ENCODE measurements at regions not wholly inside any gene's neighbourhood (a gene's known extent, or its start where the extent isn't known, plus 50 kb on each side); places are given as distances from the start of the nearest gene placed in this dataset.

DNA sequence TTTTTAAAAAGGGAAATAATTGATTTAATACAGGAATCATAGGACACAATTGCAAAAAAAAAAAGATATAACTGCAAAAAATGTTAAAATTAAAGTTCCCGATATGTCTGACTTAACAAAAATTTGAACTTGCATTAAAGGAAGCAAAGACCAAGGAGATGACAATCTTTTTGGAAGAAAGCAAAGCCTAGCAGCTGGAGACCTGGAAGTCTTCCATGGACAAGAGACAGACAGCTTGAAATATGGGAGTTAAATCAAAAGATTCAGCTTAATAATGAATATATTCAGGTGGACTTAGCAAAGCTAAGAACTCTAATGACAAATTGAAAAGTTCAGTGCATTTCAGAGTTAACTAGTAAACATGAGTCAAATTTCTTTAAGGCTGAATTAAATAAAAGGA lies 568.7 kb upstream of the RGMB start:
- Histone ChIP-seq H4K5ac (ENCODE audit: insufficient read length, low read depth, low read length) (no peak overlapping the region), H3K79me1 (ENCODE audit: low read depth, low read length) (no peaks in the 10 kb centered on the region), H3K23me2 (ENCODE audit: low read depth, low read length) (no peaks in the 10 kb centered on the region), H2BK15ac (ENCODE audit: low read length) (no peak overlapping the region), H3K4me2 (ENCODE audit: insufficient read depth in 1 of 2, low read depth in 2 of 2, low read length in 2 of 2) (no peak overlapping the region), H3K56ac (replicated peaks; ENCODE audit: insufficient read length, low read depth, low read length) (no peak overlapping the region), H2BK20ac (ENCODE audit: low read length) (no peak overlapping the region), H2AK5ac (ENCODE audit: low read depth, low read length) (no peak overlapping the region), H3K79me2 (ENCODE audit: control insufficient read depth in 1 of 2, insufficient read depth in 2 of 2, low read length in 2 of 2) (no peaks in the 10 kb centered on the region), H3K36me3 (ENCODE audit: control insufficient read depth in 2 of 4, insufficient read depth in 4 of 4, low read length in 3 of 4) (no peaks in the 10 kb centered on the region), H3K27me3 (replicated peaks in 1 of 4; ENCODE audit: control insufficient read depth in 3 of 4, extremely low read depth in 1 of 4, insufficient read depth in 3 of 4, low read length in 3 of 4) (no peaks in the 10 kb centered on the region), H3K14ac (ENCODE audit: insufficient read length) (no peak overlapping the region), H3K18ac (ENCODE audit: extremely low read depth, low read length) (no peak overlapping the region), H3K27ac (ENCODE audit: low read depth, low read length) (no peak overlapping the region), H4K8ac (ENCODE audit: extremely low read depth, insufficient read depth, low read length) (no peak overlapping the region), H4K20me1 (replicated peaks in 1 of 2; ENCODE audit: control insufficient read depth in 1 of 2, insufficient read depth in 2 of 2, low read length in 2 of 2) (no peaks in the 10 kb centered on the region), H3K4me1 (replicated peaks in 1 of 4; ENCODE audit: control insufficient read depth in 3 of 4, insufficient read depth in 4 of 4, low read length in 3 of 4) (no peaks in the 10 kb centered on the region), H3K4ac (replicated peaks; ENCODE audit: insufficient read length, low read depth, low read length) (no peak overlapping the region), H4K91ac (replicated peaks; ENCODE audit: insufficient read length, low read length) (no peak overlapping the region), H3K9ac (replicated peaks in 1 of 4; ENCODE audit: extremely low read depth in 1 of 4, low read depth in 3 of 4, low read length in 3 of 4) (no peak overlapping the region), H3K4me3 (ENCODE audit: extremely low read depth in 1 of 4, insufficient read depth in 2 of 4, low read depth in 3 of 4, low read length in 4 of 4) (no peak overlapping the region), H3K23ac (ENCODE audit: insufficient read length) (no peak overlapping the region), H2AFZ (ENCODE audit: low read length) (no peak overlapping the region), H3K9me3 (ENCODE audit: insufficient read depth in 2 of 2, low read depth in 1 of 2, low read length in 1 of 2) (no peaks in the 10 kb centered on the region), H2BK5ac (ENCODE audit: low read depth, low read length) (no peak overlapping the region), H2BK120ac (replicated peaks; ENCODE audit: low read depth, low read length) (no peak overlapping the region), H2BK12ac (ENCODE audit: low read depth, low read length) (no peak overlapping the region)
- CTCF ChIA-PET (ENCODE audit: partially characterized antibody), result interaction anchor here (1.0 to 1.7 kb wide), 3 partner anchors 165 to 566 kb away, joined by 3 to 4 read pairs (median 3); no protein-coding TSS in a partner anchor
- WGBS, 2 experiments (ENCODE audit: extremely low coverage in 1 of 2, insufficient coverage in 1 of 2, insufficient read length in 1 of 2, insufficient replicate concordance in 2 of 2, low coverage in 1 of 2, low lambda C conversion rate in 2 of 2, missing lambda C conversion rate in 1 of 2), result 100% methylated on average over 1 of the region's 1 CpG; no CpG with 5 or more reads in 1 of the 2 experiments
- FAIRE-seq (no peak), DNase-seq (ENCODE audit: low read depth in 1 of 2, low spot score in 2 of 2) (no peak)
- POLR2A ChIA-PET (ENCODE audit: partially characterized antibody), result no interaction called here
- no peak for TF ChIP-seq TBP (IDR thresholded peaks at IDR 0.05; ENCODE audit: low read depth, low read length)
- TF ChIP-seq BRCA1 (IDR thresholded peaks at IDR 0.05; ENCODE audit: low read depth, low read length), result no peak
- no peak for TF ChIP-seq PHF8 (conservative IDR thresholded peaks at IDR 0.05; ENCODE audit: low read depth, low read length)
- no peak for TF ChIP-seq RBBP5 (IDR thresholded peaks at IDR 0.05; ENCODE audit: borderline replicate concordance, low read depth, low read length)
- TF ChIP-seq TAF1 (IDR thresholded peaks at IDR 0.05; ENCODE audit: low read depth, low read length), result no peak
- TF ChIP-seq HDAC2 (IDR thresholded peaks at IDR 0.05; ENCODE audit: borderline replicate concordance in 1 of 2, low read depth in 2 of 2, low read length in 2 of 2), result no peak
- no peak for TF ChIP-seq GABPA (IDR thresholded peaks at IDR 0.05; ENCODE audit: borderline replicate concordance, insufficient read depth, low read length)
- no peak for TF ChIP-seq EZH2 (IDR thresholded peaks at IDR 0.05; ENCODE audit: low read depth, low read length, severe bottlenecking)
- TF ChIP-seq SIX5 (IDR thresholded peaks at IDR 0.05; ENCODE audit: low read depth, low read length), result no peak
- no peak for TF ChIP-seq EP300 (IDR thresholded peaks at IDR 0.05; ENCODE audit: borderline replicate concordance in 1 of 2, low read depth in 2 of 2, low read length in 2 of 2)
- TF ChIP-seq SRF (IDR thresholded peaks at IDR 0.05; ENCODE audit: low read depth, low read length), result no peak
- TF ChIP-seq KDM4A (IDR thresholded peaks at IDR 0.05; ENCODE audit: low read depth, low read length, severe bottlenecking), result no peak
- TF ChIP-seq, protein P1, sequence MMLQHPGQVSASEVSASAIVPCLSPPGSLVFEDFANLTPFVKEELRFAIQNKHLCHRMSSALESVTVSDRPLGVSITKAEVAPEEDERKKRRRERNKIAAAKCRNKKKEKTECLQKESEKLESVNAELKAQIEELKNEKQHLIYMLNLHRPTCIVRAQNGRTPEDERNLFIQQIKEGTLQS (IDR thresholded peaks at IDR 0.05; ENCODE audit: insufficient read depth, low read depth, low read length), result no peak

All from H1 (cell line).